Adrenal gland (tissue), 9 donors: ENCODE measurements at regions not wholly inside any gene's neighbourhood (a gene's known extent, or its start where the extent isn't known, plus 50 kb on each side); places are given as distances from the start of the nearest gene placed in this dataset.

Source experiments
- DNase-seq, 7 donors: peaks; one replicate each; pipeline ENCODE4 v3.0.0-alpha.2; 2019 to 2020
- H3K27ac ChIP-seq, 5 donors: fragments of 200-600 bp; sonication (generic) in 4 of 5; 1 replicate in 3 of 5; 2 replicates in 2 of 5; pipeline versions ENCODE4 v1.5.1 to v1.8.0; 2016 to 2020; ENCODE audit warnings: mild to moderate bottlenecking in 1 of 5
- H3K27me3 ChIP-seq: fragments of 200-600 bp; 2 replicates; pipeline ENCODE4 v1.8.0; 2021
- H3K36me3 ChIP-seq, 2 donors: fragments of 200-600 bp; replicated peaks in 1 of 2; 1 replicate in 1 of 2; 2 replicates in 1 of 2; pipeline versions ENCODE4 v1.5.1 to v1.8.0; 2018 to 2022
- H3K4me1 ChIP-seq, 2 donors: fragments of 200-600 bp; replicated peaks in 1 of 2; 1 replicate in 1 of 2; 2 replicates in 1 of 2; pipeline versions ENCODE4 v1.5.1 to v1.8.0; 2018 to 2021
- H3K4me3 ChIP-seq, 4 donors: fragments of 200-600 bp; sonication (generic) in 3 of 4; one replicate each; pipeline ENCODE4 v1.5.1; 2016 to 2018
- H3K9me3 ChIP-seq, 3 donors: fragments of 200-600 bp; sonication (generic) in 1 of 3; replicated peaks in 1 of 3; 1 replicate in 2 of 3; 2 replicates in 1 of 3; pipeline versions ENCODE4 v1.5.1 to v1.8.0; 2016 to 2021
- POLR2A ChIP-seq, 2 donors: fragments of 450-650 bp; IDR thresholded peaks; one replicate each; pipeline ENCODE4 v1.6.1; 2017; ENCODE audit warnings: antibody characterized with exemption in 2 of 2, mild to moderate bottlenecking in 2 of 2, moderate library complexity in 1 of 2
- WGBS, 4 donors: extraction: QIAGEN DNeasy Blood & Tissue Kit in 2 of 4; methylation state at CpG; one replicate each; pipeline versions ENCODE4 v1.1.5 to v1.1.7; 2013 to 2017; 5-methylcytosine and 5-hydroxymethylcytosine counted together
- intact Hi-C, 2 donors: fragments of 100-400 bp; cut with DNase I; formaldehyde crosslinking; loops; one replicate each; pipeline versions ENCODE4 v1.14.1 to v1.15.0; 2022 to 2023
- TF ChIP-seq, protein P1 (sequence below), 6 experiments: fragments of 450-650 bp in 4 of 6; fragments of 200-600 bp in 2 of 6; sonication (generic) in 1 of 6; IDR thresholded peaks; 1 replicate in 5 of 6; 2 replicates in 1 of 6; pipeline versions ENCODE4 v1.5.1 to v1.8.0; 2016 to 2021; ENCODE audit warnings: antibody characterized with exemption in 6 of 6, mild to moderate bottlenecking in 2 of 6, moderate library complexity in 1 of 6
- donor health status: healthy with polysubstance abuse.
- donor health status: Bipolar disorder and iron deficiency.
- donor health status: DM: yes; HTN: yes; CAD: no.
- donor health status: DM: no; HTN: no; CAD: no.
- donor health status: DM: no; HTN: no; CAD: no.

GRCh38 chr20:60125513-60125912 lies 167.3 kb downstream of the CDH26 start:
- no peaks in the 10 kb centered on the region for H3K4me1 ChIP-seq
- H3K9me3 ChIP-seq: no peaks in the 10 kb centered on the region
- intact Hi-C loops: no loop called here
- H3K27ac ChIP-seq: no peak overlapping the region
- H3K36me3 ChIP-seq: no peaks in the 10 kb centered on the region
- H3K27me3 ChIP-seq: no peaks in the 10 kb centered on the region
- DNase-seq: no peak
- H3K4me3 ChIP-seq: no peak overlapping the region
- TF ChIP-seq, protein P1, sequence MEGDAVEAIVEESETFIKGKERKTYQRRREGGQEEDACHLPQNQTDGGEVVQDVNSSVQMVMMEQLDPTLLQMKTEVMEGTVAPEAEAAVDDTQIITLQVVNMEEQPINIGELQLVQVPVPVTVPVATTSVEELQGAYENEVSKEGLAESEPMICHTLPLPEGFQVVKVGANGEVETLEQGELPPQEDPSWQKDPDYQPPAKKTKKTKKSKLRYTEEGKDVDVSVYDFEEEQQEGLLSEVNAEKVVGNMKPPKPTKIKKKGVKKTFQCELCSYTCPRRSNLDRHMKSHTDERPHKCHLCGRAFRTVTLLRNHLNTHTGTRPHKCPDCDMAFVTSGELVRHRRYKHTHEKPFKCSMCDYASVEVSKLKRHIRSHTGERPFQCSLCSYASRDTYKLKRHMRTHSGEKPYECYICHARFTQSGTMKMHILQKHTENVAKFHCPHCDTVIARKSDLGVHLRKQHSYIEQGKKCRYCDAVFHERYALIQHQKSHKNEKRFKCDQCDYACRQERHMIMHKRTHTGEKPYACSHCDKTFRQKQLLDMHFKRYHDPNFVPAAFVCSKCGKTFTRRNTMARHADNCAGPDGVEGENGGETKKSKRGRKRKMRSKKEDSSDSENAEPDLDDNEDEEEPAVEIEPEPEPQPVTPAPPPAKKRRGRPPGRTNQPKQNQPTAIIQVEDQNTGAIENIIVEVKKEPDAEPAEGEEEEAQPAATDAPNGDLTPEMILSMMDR (IDR thresholded peaks at IDR 0.05): no peak
- no peak for TF ChIP-seq POLR2A (IDR thresholded peaks at IDR 0.05)
- WGBS, 4 donors: 78 to 89% (median 81%) methylated on average over 8 of the region's 8 CpGs

DNA sequence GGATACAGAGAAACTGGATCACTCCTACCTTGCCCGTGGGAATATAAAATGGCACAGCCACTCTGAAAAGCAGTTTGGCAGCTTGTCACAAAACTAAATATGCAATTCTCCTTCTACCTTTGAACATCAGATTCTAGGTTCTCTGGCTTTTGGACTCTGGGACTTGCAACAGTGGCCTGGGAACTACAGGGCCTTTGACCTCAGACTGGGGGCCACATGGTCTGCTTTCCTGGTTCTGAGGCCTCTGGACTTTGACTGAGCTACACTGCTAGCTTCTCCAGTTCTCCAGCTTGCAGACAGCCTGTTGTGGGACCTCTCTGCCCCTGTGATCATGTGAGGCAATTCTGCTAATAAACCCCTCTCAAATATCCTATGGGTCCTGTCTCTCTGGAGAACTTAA lies 168.8 kb downstream of the CDH26 start:
- WGBS, 4 donors: 0 to 80% (median 62%) methylated on average over 1 of the region's 1 CpG
- Histone ChIP-seq H3K9me3 (no peaks in the 10 kb centered on the region), H3K27me3 (no peaks in the 10 kb centered on the region), H3K27ac (no peak overlapping the region), H3K4me3 (no peak overlapping the region), H3K36me3 (no peaks in the 10 kb centered on the region), H3K4me1 (no peaks in the 10 kb centered on the region)
- intact Hi-C loops: no loop called here
- DNase-seq: no peak
- TF ChIP-seq, protein P1 (IDR thresholded peaks at IDR 0.05): no peak
- no peak for TF ChIP-seq POLR2A (IDR thresholded peaks at IDR 0.05)

DNA sequence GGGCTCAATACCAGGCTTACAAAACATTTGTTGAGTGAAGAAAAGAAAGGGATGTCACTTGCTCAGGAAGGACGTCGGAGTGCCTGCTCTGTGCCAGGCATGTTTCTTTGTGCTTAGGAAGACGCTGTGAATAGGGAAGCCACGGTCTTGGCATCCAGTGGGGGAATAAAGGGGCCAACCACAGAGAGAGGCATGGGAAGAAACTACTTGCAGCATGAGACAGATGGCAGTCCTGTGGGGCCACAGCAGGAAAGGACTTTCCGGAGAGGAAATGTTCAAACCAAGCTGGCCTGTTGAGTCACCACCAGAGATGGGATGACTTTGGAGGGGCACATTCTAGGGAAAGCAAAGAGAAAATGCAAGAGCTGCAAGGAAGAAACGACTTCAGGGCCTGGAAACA lies 173.2 kb downstream of the CDH26 start:
- no peaks in the 10 kb centered on the region for H3K9me3 ChIP-seq
- no peak for TF ChIP-seq POLR2A (IDR thresholded peaks at IDR 0.05)
- TF ChIP-seq, protein P1 (IDR thresholded peaks at IDR 0.05): no peak
- intact Hi-C loops: no loop called here
- H3K4me1 ChIP-seq: no peaks in the 10 kb centered on the region
- H3K27me3 ChIP-seq: no peaks in the 10 kb centered on the region
- no peaks in the 10 kb centered on the region for H3K36me3 ChIP-seq
- 46 to 62% (median 61%) methylated on average over 6 of the region's 6 CpGs for WGBS, 4 donors
- H3K4me3 ChIP-seq: no peak overlapping the region
- H3K27ac ChIP-seq: no peak overlapping the region
- DNase-seq: peak in 3 of 7 donors; percentile 23 to 58 (median 37)

- TF ChIP-seq, protein P1 (IDR thresholded peaks at IDR 0.05): no peak
- TF ChIP-seq POLR2A (IDR thresholded peaks at IDR 0.05): no peak
- 58 to 72% (median 64%) methylated on average over 5 to 8 of the region's 8 CpGs for WGBS, 4 donors
- intact Hi-C loops: no loop called here
- no peaks in the 10 kb centered on the region for H3K36me3 ChIP-seq
- no peak overlapping the region for H3K4me3 ChIP-seq
- no peaks in the 10 kb centered on the region for H3K27me3 ChIP-seq
- peaks cover 0 to 5% of the 10 kb centered on the region in 2 donors for H3K4me1 ChIP-seq
- DNase-seq: no peak
- H3K27ac ChIP-seq: no peak overlapping the region
- H3K9me3 ChIP-seq: no peaks in the 10 kb centered on the region
Observed at GRCh38 chr20:60132162-60132826, 174.1 kb downstream of the CDH26 start.
